ENCODE measurements at regions not wholly inside any gene's neighbourhood (a gene's known extent, or its start where the extent isn't known, plus 50 kb on each side); places are given as distances from the start of the nearest gene placed in this dataset.
"Not testable (repeated sequence)": the region's sequence is repeated elsewhere in the genome, so short reads cannot be mapped to it uniquely, and the experiment has no call there.

GRCh38 chr2:72078773-72079172 is 68.9 kb downstream of the CYP26B1 start:
- no peak for DNase-seq

GRCh38 chr2:72077702-72078169 is 69.9 kb downstream of the CYP26B1 start:
- no peak for DNase-seq

GRCh38 chr2:72073373-72073772 is 74.3 kb downstream of the CYP26B1 start:
- DNase-seq = not testable (repeated sequence)

- DNase-seq = not testable (repeated sequence)
Measured at GRCh38 chr2:72064197-72064596, 83.5 kb downstream of the CYP26B1 start.

DNA sequence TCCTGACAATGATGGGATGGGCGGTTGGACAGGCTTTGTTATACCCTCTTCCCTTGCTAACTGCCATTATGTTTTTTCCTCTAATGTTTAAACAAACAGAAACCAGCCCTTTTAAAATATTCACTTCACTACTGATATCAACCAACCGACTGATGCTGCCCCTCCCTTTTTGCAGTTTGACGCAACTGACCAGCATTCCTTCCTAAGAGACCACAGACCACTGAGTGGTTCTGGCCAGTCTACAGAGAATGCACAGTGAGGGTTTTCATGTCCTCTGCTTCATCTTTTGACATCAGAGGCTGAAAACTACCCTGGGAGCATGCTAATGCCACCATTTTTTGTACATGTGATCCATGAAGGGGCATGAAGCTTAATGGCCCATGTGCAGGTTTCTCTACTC is 85.3 kb downstream of the CYP26B1 start:
- DNase-seq = no peak

- DNase-seq = no peak
Measured at GRCh38 chr2:72057308-72057707, 90.4 kb downstream of the CYP26B1 start.

DNA sequence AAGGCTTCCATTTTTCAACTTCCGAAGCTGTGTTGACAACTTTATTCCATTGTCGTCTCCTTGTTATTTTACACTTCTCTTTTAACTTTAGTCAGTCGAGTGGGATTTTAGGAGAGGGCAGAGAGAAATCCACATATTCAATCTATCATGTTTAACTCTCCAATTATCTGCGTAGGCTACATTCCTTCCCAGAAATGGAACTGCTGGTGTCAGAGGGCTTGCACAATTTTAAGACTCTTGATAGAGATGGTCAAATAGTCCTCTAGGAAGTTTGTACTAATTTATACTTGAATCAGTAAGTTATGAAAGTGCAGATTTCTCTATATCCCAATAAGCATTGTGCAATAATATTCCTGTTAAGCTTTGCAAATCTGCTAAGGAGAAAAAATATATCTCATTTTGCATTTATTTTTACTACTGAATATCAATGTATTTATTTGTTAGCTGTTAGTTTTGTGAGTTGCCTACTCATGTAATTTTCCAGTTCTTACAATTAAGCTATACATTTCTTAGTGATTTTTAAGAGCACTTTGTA is 95.6 kb downstream of the CYP26B1 start:
- no peak for DNase-seq

- DNase-seq = no peak
Measured at GRCh38 chr2:72051204-72051603, 96.5 kb downstream of the CYP26B1 start.

GRCh38 chr2:72050734-72051133 is 96.9 kb downstream of the CYP26B1 start:
- DNase-seq = no peak

- DNase-seq = no peak
Measured at GRCh38 chr2:72048881-72049477, 98.7 kb downstream of the CYP26B1 start.

- DNase-seq = no peak
Measured at GRCh38 chr2:72043985-72044384, 103.7 kb downstream of the CYP26B1 start.

DNA sequence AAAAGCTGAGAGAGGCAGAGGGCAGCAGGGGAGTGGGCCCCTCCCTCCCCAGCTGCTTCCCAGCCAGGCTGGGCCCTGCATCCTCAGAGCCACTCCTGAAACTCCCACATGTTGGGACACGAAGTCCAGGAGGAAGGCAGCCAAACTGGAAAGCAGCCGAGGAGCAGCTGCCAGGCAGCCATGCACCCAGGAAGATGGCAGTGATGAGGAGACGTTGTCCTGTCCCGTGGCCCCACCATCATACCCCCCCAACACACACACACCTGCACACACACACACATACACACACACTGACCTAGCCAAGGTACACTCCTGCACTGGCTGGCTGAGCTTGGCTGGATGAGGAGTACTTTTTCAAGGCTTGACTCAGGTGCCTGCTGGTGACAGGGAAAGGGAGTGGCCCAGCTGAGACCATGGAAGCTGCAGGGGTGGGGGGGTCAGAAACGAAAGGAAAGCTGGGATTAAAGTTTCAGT is 106.0 kb downstream of the CYP26B1 start:
- no peak for DNase-seq

DNA sequence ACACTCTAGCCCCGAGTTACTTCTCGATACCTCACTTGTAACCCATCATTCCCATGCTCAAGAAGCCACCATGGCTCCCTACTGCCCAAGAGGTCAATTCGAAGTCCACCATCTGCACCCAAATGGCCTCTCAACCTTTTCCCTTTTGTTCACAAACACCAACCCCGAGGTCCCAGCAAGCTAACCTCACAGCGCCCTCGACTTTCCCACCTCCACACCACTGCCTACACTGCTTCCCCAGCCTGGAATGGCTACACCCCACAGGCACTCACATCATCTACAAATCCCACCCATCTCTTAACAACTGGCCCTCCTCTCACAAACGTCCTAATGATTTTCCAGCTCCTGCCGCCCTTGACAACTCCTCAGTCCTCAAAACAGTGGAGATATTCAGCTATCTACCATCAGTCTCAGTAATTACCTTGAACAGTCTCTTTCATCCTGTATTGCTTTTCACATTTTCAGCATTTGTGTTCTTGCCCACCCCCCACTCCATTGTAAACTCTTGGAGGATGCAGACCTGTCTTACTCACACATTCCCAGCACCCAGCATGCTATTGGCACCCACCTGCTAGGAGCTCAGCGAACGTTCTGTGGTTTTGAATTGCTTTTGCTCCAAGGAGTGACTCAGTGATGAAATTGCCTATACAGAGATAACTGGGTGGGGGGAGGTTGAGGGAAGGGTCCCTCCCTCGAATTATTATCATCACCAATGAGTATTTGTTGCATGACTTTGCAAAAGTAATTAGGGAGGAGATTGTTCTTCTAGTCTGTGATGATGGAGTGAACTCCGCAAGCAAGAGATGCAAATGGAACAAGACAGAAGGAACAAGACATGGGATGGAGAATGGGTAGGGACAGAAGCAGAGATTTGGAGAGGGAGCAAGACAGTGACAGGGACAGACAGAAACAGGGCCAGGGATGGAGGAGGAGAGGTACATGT is 106.8 kb downstream of the CYP26B1 start:
- no peak for DNase-seq

GRCh38 chr2:72038524-72038923 is 109.1 kb downstream of the CYP26B1 start:
- no peak for DNase-seq

GRCh38 chr2:72037261-72037666 is 110.4 kb downstream of the CYP26B1 start:
- no peak for DNase-seq

- DNase-seq = no peak
Measured at GRCh38 chr2:72036595-72036994, 111.1 kb downstream of the CYP26B1 start.

DNA sequence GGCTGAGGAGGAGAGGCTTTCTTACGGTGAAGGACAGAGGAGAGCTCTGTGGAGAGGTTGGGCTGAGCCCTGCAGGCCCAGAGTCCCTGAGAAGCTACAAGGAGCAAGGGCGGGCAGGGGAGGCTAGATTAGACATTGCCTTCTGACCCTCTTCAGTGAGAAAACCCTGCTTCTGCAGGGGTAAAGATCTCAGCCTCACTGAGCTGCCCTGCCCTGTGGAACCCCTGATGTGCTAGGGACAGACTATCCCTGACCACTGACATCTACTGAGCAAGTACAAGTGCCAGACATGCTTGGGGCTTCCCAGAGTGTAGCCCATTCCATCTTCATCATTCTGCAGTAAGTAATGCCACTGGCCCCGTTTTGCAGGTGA is 111.5 kb downstream of the CYP26B1 start:
- DNase-seq = no peak

DNA sequence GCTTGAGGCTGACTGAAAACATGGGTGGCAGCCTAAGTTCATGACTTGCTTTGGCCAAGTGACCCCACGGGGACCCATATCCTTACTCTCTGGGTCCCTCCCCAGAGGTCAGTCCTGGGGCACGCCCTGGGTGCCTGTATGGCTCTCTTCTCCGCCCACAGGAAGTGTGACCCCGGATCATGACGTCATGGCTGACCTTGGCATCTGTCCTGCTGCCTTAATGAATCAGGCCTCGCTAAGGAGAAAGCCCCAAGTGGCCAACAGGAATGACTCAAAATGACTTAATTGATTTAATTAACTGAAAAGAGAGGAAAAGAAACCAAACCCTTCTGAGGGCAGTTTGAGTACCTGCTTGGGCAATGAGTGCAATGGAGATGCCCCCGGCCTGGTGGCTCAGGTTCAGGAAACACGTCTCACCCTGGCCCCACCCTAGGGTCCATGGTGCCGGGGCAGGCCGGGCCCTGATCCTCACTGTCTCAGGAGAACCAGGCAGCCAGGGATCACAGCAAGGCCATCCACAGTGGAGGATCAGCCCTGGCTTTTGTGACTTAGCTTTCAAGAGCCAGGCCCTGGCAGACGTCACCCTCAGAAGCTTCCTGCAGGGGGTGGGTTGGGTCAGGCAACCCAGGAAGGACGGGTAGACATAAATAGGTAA is 112.0 kb downstream of the CYP26B1 start:
- DNase-seq = no peak

GRCh38 chr2:72034353-72035095 is 113.1 kb downstream of the CYP26B1 start:
- DNase-seq = no peak

DNA sequence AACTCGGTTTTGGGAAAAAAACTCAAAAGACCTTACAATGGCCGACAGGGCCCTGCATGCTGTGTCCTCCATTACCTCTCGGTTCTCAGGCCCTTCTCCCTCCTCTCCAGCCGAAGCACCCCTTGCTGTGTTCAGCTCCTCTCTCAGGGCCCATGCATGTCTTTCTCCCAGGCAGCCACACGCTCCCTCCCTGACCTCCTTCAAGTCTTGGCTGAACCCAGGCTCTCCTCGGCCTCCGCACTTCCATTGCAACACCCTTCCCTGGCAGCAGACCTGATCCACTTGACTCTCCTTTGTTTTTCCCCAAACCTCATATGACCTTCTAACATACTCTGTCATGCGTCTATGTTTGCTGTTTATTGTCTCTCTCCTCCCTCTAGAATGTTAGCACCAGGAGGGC is 114.0 kb downstream of the CYP26B1 start:
- DNase-seq = no peak

DNA sequence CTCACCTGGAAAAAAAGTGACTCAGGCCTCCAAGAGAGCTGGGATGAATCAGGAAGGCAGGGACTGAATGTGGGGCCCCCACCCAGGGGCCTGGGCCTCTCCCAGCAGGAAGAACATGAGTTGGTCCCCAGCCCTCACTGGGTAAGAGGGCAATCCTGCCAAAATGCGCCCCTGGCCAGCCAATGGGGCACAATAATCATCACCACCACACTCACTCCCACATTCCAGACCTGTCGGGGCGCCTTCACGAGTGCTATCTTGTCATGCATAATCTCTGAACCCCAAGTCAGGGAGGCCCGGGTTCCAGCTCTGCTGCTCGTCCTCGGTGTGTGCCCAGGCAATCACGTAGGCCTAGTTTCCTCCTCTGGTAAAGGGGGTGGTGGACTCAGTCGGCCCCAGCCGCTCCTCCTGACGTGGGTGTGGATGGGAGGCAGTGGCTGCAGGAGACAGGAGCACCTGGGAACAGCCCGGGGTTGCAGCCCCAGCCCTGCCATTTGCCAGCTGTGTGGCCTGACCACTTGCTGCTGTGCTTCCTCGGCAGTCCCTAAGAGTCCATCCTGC is 115.1 kb downstream of the CYP26B1 start:
- no peak for DNase-seq
